ENCODE measurements at regions not wholly inside any gene's neighbourhood (a gene's known extent, or its start where the extent isn't known, plus 50 kb on each side); places are given as distances from the start of the nearest gene placed in this dataset.

DNA sequence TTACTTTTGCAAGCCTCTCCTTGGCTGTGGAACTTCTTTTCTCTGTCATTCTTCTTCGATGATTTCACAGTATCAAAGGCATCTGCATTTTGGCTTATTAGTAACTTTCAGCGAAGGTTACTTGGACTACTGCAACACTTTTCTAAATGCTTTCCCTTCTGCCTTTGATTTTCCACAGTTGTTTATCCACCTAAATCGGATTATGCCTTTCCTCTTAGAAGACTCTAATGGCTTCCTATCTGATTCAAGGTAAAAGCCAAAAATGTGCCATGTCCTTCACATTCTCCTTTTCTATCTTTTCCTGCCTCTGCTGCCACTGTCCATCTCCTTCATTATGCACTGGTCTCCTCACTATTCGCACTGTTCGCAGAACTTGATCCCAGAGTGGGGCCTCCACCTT is 1606.3 kb upstream of the LRRTM3 start:
- DNase-seq (ENCODE audit: low read depth in 2 of 2): no peak
- TF ChIP-seq, protein P1, sequence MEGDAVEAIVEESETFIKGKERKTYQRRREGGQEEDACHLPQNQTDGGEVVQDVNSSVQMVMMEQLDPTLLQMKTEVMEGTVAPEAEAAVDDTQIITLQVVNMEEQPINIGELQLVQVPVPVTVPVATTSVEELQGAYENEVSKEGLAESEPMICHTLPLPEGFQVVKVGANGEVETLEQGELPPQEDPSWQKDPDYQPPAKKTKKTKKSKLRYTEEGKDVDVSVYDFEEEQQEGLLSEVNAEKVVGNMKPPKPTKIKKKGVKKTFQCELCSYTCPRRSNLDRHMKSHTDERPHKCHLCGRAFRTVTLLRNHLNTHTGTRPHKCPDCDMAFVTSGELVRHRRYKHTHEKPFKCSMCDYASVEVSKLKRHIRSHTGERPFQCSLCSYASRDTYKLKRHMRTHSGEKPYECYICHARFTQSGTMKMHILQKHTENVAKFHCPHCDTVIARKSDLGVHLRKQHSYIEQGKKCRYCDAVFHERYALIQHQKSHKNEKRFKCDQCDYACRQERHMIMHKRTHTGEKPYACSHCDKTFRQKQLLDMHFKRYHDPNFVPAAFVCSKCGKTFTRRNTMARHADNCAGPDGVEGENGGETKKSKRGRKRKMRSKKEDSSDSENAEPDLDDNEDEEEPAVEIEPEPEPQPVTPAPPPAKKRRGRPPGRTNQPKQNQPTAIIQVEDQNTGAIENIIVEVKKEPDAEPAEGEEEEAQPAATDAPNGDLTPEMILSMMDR (IDR thresholded peaks at IDR 0.05; ENCODE audit: low read depth, low read length): no peak
- no peak overlapping the region for H3K4me3 ChIP-seq (replicated peaks in 1 of 2; ENCODE audit: low read depth in 2 of 2, low read length in 2 of 2)

DNA sequence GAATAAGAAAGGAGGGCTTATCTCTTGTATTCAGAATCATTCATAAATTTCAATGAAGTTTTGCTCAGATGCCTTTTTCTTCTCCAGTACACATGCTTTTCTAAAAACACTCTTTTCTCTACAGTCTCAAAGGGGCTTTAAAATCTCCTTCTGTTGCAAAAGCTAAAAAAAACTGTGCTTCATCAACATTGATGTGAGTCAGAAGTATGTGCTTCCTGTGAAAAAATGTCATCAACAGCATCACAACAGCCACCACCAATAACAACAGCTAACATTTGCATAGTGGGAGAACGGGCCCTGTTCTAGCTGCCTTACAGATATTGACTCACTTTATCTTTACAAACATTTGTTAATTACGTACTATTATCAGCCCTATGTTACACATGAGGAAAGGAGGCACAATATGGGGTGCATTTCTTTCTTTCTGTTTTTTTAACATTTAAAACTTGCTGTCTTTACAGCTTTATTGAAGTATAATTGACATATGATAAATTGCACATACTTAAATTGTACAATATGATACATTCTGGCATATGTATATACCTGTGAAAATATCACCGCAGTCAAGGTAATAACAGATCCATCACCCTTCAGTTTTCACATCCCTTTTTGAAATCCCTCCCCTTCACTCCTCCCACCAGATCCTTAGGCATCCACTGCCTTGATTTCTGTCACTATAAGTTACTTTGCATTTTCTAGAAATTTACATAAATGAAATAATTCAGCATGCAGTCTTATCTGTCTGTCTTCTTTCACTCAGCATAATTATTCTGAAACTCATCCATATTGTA is 1605.4 kb upstream of the LRRTM3 start:
- DNase-seq (ENCODE audit: low read depth in 2 of 2): peak; percentile 6 to 30
- TF ChIP-seq, protein P1 (IDR thresholded peaks at IDR 0.05; ENCODE audit: low read depth, low read length): no peak
- H3K4me3 ChIP-seq (replicated peaks in 1 of 2; ENCODE audit: low read depth in 2 of 2, low read length in 2 of 2): no peak overlapping the region

DNA sequence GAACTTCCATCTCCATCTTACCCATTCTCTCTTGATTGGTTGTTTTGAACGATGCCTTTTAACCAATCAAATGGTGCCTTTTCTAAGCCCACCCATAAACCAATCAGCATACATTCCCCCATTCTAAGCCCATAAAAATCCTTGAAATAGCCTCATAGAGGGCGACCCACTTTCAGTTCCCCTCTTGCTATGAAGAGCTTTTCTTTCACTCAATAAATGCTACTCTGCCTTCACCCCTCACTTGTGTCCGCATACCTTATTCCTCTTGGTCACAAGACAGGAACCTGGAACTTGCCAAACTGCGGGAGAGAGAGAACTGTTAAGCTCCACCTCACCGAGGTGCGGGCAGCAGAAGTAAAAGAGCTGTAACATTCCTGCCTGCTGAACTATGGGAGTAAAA is 1602.0 kb upstream of the LRRTM3 start:
- DNase-seq (ENCODE audit: low read depth in 2 of 2): no peak
- TF ChIP-seq, protein P1 (IDR thresholded peaks at IDR 0.05; ENCODE audit: low read depth, low read length): no peak
- H3K4me3 ChIP-seq (replicated peaks in 1 of 2; ENCODE audit: low read depth in 2 of 2, low read length in 2 of 2): no peak overlapping the region

DNA sequence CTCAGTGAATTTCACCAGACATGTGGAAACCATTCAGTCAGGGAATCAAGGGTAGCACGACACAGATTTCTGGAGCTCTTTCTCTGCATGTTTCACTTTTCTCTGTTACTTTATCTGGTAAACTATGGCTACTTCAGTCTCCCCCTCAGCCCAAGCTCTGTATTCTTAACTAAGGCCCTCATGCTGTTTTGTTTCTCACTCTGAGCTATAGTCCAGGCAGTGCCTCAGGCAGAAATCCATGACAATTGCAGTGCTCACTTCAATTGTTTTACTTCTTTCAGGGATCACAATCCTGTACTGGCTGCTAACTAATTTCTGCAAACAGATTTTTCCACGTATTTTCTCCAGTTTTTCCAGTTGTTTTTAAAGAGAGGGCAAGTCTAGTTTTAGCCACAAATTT is 1599.9 kb upstream of the LRRTM3 start:
- H3K4me3 ChIP-seq (replicated peaks in 1 of 2; ENCODE audit: low read depth in 2 of 2, low read length in 2 of 2): no peak overlapping the region
- TF ChIP-seq, protein P1 (IDR thresholded peaks at IDR 0.05; ENCODE audit: low read depth, low read length): no peak
- DNase-seq (ENCODE audit: low read depth in 2 of 2): no peak

DNA sequence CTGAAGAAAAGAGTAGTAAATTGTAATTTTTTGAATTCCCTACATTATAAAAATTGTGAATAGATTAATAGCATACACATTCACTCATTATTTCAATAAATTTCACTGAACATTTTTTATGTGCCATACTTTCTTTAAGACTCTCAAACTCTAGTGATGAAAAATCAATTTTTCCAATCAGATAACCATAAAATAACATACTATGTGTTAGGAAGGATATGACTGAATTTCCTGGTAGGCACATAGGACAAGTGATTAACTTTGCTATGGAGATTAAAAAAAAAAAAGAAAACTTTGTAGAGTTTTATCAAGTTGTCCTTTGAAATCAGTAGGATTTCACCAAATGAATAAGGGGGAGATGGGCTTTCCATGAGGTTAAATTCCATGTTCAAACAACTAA is 1597.3 kb upstream of the LRRTM3 start:
- no peak overlapping the region for H3K4me3 ChIP-seq (replicated peaks in 1 of 2; ENCODE audit: low read depth in 2 of 2, low read length in 2 of 2)
- TF ChIP-seq, protein P1 (IDR thresholded peaks at IDR 0.05; ENCODE audit: low read depth, low read length): no peak
- DNase-seq (ENCODE audit: low read depth in 2 of 2): no peak

DNA sequence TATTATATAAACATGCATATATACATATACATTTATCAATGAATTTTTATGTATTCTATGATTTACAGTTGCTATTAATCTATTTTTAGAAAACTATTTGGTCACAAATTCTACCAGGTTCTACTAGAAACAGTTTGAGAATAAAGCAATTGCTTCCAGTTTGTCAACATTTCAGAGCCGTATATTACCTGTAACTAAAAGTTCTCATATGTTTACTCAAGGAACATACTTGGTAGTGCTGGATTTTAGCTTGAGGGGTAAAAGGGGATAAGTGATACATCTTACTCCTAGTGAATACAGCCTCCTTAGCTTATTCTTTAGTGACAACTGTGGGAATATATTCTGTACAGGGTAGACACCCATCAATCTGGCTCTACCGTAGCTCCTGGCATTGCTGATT is 1590.5 kb upstream of the LRRTM3 start:
- no peak for DNase-seq (ENCODE audit: low read depth in 2 of 2)
- TF ChIP-seq, protein P1 (IDR thresholded peaks at IDR 0.05; ENCODE audit: low read depth, low read length): no peak
- H3K4me3 ChIP-seq (replicated peaks in 1 of 2; ENCODE audit: low read depth in 2 of 2, low read length in 2 of 2): no peak overlapping the region

DNA sequence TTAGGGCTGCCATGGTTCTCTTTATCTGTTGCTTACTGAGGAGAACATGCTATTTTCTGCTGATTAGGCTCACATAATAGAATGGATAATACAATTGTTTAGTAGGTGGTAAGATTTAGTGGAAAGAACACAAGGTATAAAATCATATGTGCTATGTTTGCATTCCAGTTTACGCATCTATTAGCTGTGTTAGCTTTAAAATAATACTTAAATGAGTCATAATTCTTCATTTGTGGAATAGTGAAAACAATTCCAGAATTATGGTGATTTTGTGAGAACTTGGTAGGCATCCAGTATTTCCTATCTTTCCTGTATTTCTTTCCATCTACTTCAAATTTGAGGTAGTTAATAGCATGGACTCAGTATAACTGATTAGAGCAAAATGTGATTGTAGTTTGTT is 1585.5 kb upstream of the LRRTM3 start:
- no peak overlapping the region for H3K4me3 ChIP-seq (replicated peaks in 1 of 2; ENCODE audit: low read depth in 2 of 2, low read length in 2 of 2)
- TF ChIP-seq, protein P1 (IDR thresholded peaks at IDR 0.05; ENCODE audit: low read depth, low read length): no peak
- no peak for DNase-seq (ENCODE audit: low read depth in 2 of 2)
